ENCODE measurements at regions not wholly inside any gene's neighbourhood (a gene's known extent, or its start where the extent isn't known, plus 50 kb on each side); places are given as distances from the start of the nearest gene placed in this dataset.

- TF ChIP-seq EZH2 (IDR thresholded peaks at IDR 0.05; ENCODE audit: low read length, missing control alignments) (no peak), CTCF (conservative IDR thresholded peaks at IDR 0.05 in 1 of 2, IDR thresholded peaks at IDR 0.05 in 1 of 2; ENCODE audit: low read depth in 1 of 2, low read length in 2 of 2) (no peak)
Observed at GRCh38 chr9:518540-518939, 303.9 kb downstream of the DOCK8 start.

Data from fibroblast of lung (primary cell).